ENCODE measurements at regions not wholly inside any gene's neighbourhood (a gene's known extent, or its start where the extent isn't known, plus 50 kb on each side); places are given as distances from the start of the nearest gene placed in this dataset.

- Histone ChIP-seq H3K9me3 (ENCODE audit: insufficient read depth, low read length) (no peaks in the 10 kb centered on the region), H3K79me2 (ENCODE audit: low read length) (no peaks in the 10 kb centered on the region), H2AFZ (ENCODE audit: low read depth, low read length) (no peak overlapping the region), H3K4me2 (ENCODE audit: low read length) (no peak overlapping the region), H3K4me1 (ENCODE audit: low read length) (peaks cover 11% of the 10 kb centered on the region), H4K20me1 (ENCODE audit: insufficient read depth, low read length) (no peaks in the 10 kb centered on the region), H3K4me3 (ENCODE audit: low read length) (no peak overlapping the region), H3K9ac (ENCODE audit: low read length) (no peak overlapping the region), H3K27ac (ENCODE audit: low read length) (no peak overlapping the region), H3K36me3 (replicated peaks; ENCODE audit: low read depth, low read length) (no peaks in the 10 kb centered on the region), H3K27me3 (ENCODE audit: low read depth, low read length) (peaks cover 20% of the 10 kb centered on the region)
- TF ChIP-seq EZH2phosphoT487 (IDR thresholded peaks at IDR 0.05; ENCODE audit: low read depth) = no peak
- TF ChIP-seq, protein P1, sequence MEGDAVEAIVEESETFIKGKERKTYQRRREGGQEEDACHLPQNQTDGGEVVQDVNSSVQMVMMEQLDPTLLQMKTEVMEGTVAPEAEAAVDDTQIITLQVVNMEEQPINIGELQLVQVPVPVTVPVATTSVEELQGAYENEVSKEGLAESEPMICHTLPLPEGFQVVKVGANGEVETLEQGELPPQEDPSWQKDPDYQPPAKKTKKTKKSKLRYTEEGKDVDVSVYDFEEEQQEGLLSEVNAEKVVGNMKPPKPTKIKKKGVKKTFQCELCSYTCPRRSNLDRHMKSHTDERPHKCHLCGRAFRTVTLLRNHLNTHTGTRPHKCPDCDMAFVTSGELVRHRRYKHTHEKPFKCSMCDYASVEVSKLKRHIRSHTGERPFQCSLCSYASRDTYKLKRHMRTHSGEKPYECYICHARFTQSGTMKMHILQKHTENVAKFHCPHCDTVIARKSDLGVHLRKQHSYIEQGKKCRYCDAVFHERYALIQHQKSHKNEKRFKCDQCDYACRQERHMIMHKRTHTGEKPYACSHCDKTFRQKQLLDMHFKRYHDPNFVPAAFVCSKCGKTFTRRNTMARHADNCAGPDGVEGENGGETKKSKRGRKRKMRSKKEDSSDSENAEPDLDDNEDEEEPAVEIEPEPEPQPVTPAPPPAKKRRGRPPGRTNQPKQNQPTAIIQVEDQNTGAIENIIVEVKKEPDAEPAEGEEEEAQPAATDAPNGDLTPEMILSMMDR (IDR thresholded peaks at IDR 0.05; ENCODE audit: low read depth, low read length) = no peak
These were observed 401.8 kb downstream of the PREX1 start for GRCh38 chr20:48425817-48426612.

DNA sequence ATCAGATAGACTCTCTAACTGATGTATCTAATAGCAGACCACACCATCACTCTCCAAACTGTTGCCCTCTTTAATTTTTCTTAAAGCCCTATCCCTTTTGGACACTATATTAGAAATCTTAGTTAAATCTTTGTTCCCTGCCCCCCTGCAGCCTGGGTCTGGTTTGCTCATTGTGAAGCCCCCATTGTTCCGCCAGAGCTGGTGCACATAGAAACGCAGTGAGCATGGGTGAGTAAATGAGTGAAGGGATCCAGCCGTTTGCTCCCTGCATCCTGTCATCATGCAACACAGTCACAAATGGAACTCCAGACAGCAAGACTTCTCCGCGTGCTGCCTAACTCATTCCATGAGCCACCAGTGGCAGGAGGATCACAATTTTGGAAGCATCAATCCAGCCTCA, 402.5 kb downstream of the PREX1 start:
- H2AFZ ChIP-seq (ENCODE audit: low read depth, low read length) = no peak overlapping the region
- peaks cover 11% of the 10 kb centered on the region for H3K4me1 ChIP-seq (ENCODE audit: low read length)
- no peak for TF ChIP-seq EZH2phosphoT487 (IDR thresholded peaks at IDR 0.05; ENCODE audit: low read depth)
- TF ChIP-seq, protein P1 (IDR thresholded peaks at IDR 0.05; ENCODE audit: low read depth, low read length) = no peak
- H3K27ac ChIP-seq (ENCODE audit: low read length) = no peak overlapping the region
- H3K27me3 ChIP-seq (ENCODE audit: low read depth, low read length) = peaks cover 15% of the 10 kb centered on the region
- no peak overlapping the region for H3K4me2 ChIP-seq (ENCODE audit: low read length)
- H3K79me2 ChIP-seq (ENCODE audit: low read length) = no peaks in the 10 kb centered on the region
- H3K9ac ChIP-seq (ENCODE audit: low read length) = no peak overlapping the region
- no peaks in the 10 kb centered on the region for H3K9me3 ChIP-seq (ENCODE audit: insufficient read depth, low read length)
- H3K4me3 ChIP-seq (ENCODE audit: low read length) = no peak overlapping the region
- H3K36me3 ChIP-seq (replicated peaks; ENCODE audit: low read depth, low read length) = no peaks in the 10 kb centered on the region
- no peaks in the 10 kb centered on the region for H4K20me1 ChIP-seq (ENCODE audit: insufficient read depth, low read length)

DNA sequence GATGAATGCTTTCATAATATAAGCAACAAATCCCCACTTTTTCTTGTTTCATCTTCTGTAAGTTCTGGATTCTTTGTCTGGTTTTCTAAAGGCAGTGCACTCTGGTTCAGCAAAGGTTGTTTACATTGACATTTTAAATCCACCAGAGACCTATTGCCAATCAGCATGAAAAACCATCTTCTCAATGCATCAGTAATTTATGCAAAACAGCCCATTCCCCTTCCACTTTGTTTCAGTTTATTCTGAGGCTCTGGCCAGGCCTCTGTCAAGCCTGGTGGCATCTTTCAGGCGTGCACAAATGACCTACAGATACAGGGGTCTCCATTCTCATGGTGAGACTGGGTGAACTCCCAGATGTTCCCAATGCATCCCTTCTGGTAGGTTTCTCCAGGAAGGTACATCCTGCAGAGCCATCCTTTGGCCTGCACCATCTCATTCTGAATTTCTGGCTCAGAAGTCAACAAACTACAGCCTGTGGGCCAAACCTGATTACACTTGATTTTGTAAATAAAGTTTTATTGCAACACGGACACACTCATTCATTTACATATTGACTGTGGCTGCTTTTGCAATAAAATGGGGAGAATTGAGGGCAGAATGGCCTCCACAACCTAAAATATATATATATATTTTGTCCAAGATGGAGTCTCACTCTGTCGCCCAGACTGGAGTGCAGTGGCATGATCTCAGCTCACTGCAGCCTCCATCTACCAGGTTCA, 405.4 kb downstream of the PREX1 start:
- no peaks in the 10 kb centered on the region for H3K36me3 ChIP-seq (replicated peaks; ENCODE audit: low read depth, low read length)
- no peak for TF ChIP-seq EZH2phosphoT487 (IDR thresholded peaks at IDR 0.05; ENCODE audit: low read depth)
- TF ChIP-seq, protein P1 (IDR thresholded peaks at IDR 0.05; ENCODE audit: low read depth, low read length) = no peak
- H3K79me2 ChIP-seq (ENCODE audit: low read length) = no peaks in the 10 kb centered on the region
- H3K4me2 ChIP-seq (ENCODE audit: low read length) = peak overlapping the region; percentile 9
- H3K27ac ChIP-seq (ENCODE audit: low read length) = no peak overlapping the region
- H3K4me1 ChIP-seq (ENCODE audit: low read length) = peaks cover 11% of the 10 kb centered on the region
- H2AFZ ChIP-seq (ENCODE audit: low read depth, low read length) = no peak overlapping the region
- no peak overlapping the region for H3K9ac ChIP-seq (ENCODE audit: low read length)
- no peaks in the 10 kb centered on the region for H3K9me3 ChIP-seq (ENCODE audit: insufficient read depth, low read length)
- H3K4me3 ChIP-seq (ENCODE audit: low read length) = no peak overlapping the region
- no peaks in the 10 kb centered on the region for H4K20me1 ChIP-seq (ENCODE audit: insufficient read depth, low read length)
- peaks cover 15% of the 10 kb centered on the region for H3K27me3 ChIP-seq (ENCODE audit: low read depth, low read length)

DNA sequence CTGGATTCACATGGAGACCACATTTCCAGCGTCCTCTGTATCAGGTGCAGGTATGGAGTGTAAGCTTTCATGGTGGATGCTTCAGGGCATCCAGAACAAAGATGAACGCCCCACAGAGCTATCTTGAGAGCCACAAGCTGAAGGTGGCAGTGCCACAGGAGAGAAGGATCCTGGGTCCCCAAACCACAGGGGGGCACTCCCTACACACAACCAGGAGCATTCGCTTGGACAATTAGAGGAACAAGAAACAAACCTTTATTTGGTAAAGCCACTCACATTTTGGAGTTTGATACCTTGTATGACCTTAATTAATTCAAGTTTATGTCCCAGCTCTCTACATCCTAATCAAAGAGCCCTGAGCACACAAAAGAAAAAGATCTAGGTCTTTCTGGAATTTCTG, 406.3 kb downstream of the PREX1 start:
- H3K79me2 ChIP-seq (ENCODE audit: low read length) = no peaks in the 10 kb centered on the region
- H3K27ac ChIP-seq (ENCODE audit: low read length) = no peak overlapping the region
- no peaks in the 10 kb centered on the region for H3K9me3 ChIP-seq (ENCODE audit: insufficient read depth, low read length)
- H2AFZ ChIP-seq (ENCODE audit: low read depth, low read length) = no peak overlapping the region
- H3K4me2 ChIP-seq (ENCODE audit: low read length) = no peak overlapping the region
- H3K9ac ChIP-seq (ENCODE audit: low read length) = no peak overlapping the region
- H4K20me1 ChIP-seq (ENCODE audit: insufficient read depth, low read length) = no peaks in the 10 kb centered on the region
- H3K27me3 ChIP-seq (ENCODE audit: low read depth, low read length) = peaks cover 13% of the 10 kb centered on the region
- TF ChIP-seq, protein P1 (IDR thresholded peaks at IDR 0.05; ENCODE audit: low read depth, low read length) = peak; percentile 67
- no peak for TF ChIP-seq EZH2phosphoT487 (IDR thresholded peaks at IDR 0.05; ENCODE audit: low read depth)
- peaks cover 15% of the 10 kb centered on the region for H3K4me1 ChIP-seq (ENCODE audit: low read length)
- no peaks in the 10 kb centered on the region for H3K36me3 ChIP-seq (replicated peaks; ENCODE audit: low read depth, low read length)
- H3K4me3 ChIP-seq (ENCODE audit: low read length) = no peak overlapping the region
